ENCODE measurements at regions not wholly inside any gene's neighbourhood (a gene's known extent, or its start where the extent isn't known, plus 50 kb on each side); places are given as distances from the start of the nearest gene placed in this dataset.

DNA sequence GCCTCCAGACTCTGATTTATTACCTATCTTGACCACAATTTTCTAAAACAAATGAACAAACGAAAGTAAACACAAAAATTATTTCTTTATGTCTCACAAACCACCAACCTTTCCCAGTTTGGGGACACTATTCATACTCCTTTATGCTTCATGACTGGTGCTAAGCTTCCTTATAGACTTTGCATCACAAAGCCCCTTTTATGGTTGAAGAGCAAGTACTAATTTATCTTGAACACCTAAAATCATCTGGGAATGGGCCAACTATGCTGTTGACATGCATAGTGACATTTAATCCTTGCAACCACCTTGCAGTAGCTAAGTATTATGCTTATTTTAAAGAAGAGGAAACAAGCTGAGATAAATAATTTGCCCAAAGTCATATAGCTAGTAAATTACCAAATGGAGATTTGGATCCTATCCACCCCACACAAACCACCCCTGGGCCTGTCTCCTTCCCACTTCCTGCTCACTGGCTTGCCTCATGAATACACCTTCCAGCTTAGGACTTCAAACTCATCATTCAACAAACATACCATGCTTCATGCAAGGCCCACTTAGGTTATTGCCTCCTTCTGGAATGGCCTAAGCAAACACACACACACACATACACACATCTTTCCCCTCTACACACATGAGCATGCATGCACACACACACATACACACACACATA lies 192.2 kb downstream of the PLPP3 start:
- TF ChIP-seq CTCF (IDR thresholded peaks at IDR 0.05) = no peak
- TF ChIP-seq POLR2A (IDR thresholded peaks at IDR 0.05) = no peak
